NCI-H187 treated with DMSO at 0.1 percent for 48 hours (cell line): ENCODE measurements at regions not wholly inside any gene's neighbourhood (a gene's known extent, or its start where the extent isn't known, plus 50 kb on each side); places are given as distances from the start of the nearest gene placed in this dataset.
"Not testable (repeated sequence)": the region's sequence is repeated elsewhere in the genome, so short reads cannot be mapped to it uniquely, and the experiment has no call there.

ENCODE experiments used
- DNase-seq: peaks from one replicate; lab custom pipeline; 2025; lab: John Stamatoyannopoulos, UW

DNA sequence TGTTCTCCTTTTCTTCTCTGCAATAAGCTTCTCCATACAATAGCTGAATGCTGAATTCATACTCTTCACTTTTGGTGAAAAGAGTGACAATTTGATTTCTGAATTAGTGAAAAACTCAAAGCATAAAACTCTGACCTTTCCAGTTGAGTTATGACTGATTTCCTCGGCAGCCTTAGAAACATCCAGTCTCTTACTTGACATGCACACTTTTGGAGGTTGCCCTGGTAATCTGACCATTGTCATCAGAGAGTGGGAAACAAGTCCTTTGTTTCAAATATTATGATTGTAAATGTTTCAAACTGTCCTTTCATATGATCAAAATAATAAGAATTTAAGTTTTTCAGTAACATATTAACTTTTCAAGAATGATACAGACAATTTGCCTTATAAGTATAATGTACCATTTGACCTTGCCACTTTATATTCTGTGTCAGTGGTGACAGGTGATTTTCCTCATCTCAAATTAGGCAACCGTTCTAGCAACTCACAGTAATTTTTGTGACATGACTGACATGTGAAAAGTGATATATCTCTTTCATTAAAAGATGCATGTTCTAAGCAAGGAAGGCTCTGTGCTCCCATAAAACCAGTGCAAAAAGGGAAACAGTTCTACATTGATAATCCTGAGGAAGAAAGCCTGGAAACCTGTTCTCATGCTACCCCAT lies 507.6 kb upstream of the ROBO2 start:
- DNase-seq, result no peak

DNA sequence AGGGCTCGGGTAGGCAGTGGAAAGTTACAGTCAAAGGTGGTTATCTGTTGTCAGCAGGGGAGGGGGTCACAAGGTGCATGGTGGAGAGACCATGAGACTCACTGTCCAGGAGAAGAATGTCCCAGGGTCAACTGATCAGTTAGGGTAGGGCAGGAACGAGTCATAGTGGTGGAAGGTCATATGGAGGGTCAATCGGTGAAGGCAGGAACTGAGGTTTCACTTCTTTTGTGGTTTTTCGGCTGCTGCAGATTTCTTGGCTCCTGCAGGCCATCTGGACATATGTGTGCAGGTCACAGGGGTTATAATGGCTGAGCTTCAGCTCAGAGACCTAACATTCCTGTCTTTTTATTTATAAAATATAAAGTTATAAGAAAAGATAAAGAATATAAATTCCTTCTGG lies 506.2 kb upstream of the ROBO2 start:
- DNase-seq, result not testable (repeated sequence)

GRCh38 chr3:76537857-76538256 lies 502.0 kb upstream of the ROBO2 start:
- not testable (repeated sequence) for DNase-seq

GRCh38 chr3:76547674-76548073 lies 492.2 kb upstream of the ROBO2 start:
- DNase-seq, result no peak

GRCh38 chr3:76550522-76551201 lies 489.2 kb upstream of the ROBO2 start:
- DNase-seq, result no peak

- DNase-seq, result no peak
These were observed 488.2 kb upstream of the ROBO2 start for GRCh38 chr3:76551739-76552138.

- DNase-seq, result no peak
These were observed 487.2 kb upstream of the ROBO2 start for GRCh38 chr3:76552653-76553052.

DNA sequence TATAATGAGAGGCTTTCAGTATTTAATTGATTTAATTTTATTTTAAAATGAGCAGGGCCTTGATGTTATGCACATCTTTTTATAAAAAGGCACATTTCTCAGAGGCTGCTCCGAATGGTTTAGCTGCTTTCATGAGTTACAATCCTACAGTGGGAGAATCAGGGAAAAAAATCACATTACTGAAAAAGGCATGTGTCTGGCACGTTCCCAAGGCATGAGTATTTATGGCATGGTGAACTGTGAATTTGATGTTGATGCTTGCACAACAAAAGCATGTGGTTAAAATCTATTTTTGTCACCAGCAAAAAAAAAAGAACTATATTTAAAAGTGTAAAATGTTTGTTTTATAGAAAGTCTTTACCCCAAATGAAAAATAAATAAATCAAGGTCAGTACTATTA lies 485.2 kb upstream of the ROBO2 start:
- DNase-seq, result no peak

GRCh38 chr3:76561494-76562236 lies 478.2 kb upstream of the ROBO2 start:
- no peak for DNase-seq

DNA sequence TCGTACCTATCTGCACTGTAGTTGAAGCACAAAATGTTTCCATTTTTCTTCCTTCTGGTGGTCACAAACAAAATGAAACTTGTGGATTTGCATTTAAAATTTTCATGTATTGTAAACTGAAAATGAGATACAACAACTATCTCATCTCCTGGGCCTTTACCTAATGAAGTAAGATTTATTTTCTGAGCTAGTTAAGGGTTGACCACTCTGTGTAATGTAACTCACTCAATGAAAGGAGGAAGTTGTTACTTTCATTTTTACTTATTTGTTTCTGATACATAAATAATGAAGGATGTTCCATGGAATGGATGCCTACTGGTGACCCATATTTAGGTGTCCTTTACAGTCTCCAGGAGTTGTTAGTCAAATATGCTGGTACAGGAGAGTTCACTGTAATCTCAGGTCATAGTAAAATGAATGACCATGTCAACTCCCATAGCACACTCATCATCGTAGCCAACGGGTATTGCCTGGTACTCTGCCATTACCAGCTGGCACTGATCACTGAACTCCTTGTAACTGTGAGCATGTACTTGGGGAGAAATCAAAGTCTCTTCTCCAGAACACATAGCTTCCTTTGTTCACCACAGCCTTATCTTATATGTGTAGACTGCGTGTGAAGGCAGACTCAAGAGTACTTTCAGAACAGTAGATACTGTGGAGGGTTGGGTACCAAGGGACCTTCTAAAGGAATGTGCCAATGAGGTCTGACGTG lies 474.2 kb upstream of the ROBO2 start:
- no peak for DNase-seq

- DNase-seq, result peak; percentile 25
These were observed 473.7 kb upstream of the ROBO2 start for GRCh38 chr3:76566211-76566534.

GRCh38 chr3:76566904-76567303 lies 473.0 kb upstream of the ROBO2 start:
- DNase-seq, result no peak

- DNase-seq, result no peak
These were observed 469.4 kb upstream of the ROBO2 start for GRCh38 chr3:76570436-76571057.

GRCh38 chr3:76576201-76576600 lies 463.7 kb upstream of the ROBO2 start:
- DNase-seq, result no peak

DNA sequence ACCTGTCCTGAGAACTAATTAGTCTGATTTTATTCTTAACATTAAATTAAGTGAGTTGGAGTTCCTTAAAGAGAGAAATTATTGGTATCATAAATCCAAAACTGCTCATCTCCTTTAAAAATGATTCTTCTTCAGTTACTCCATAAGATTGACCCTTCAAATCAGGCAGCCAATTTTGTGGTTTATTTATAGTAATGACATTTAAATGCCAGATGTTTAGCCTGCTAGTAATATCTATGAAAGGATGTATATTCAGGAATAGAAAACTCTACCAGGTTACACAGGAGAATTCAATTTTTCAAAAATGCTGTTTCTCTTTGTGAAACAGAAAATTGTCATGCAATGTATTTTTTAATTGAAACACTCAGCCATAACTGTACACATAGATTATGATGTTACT lies 457.8 kb upstream of the ROBO2 start:
- no peak for DNase-seq

GRCh38 chr3:76582632-76583378 lies 457.1 kb upstream of the ROBO2 start:
- DNase-seq, result no peak

GRCh38 chr3:76585794-76586392 lies 454.0 kb upstream of the ROBO2 start:
- DNase-seq, result no peak

DNA sequence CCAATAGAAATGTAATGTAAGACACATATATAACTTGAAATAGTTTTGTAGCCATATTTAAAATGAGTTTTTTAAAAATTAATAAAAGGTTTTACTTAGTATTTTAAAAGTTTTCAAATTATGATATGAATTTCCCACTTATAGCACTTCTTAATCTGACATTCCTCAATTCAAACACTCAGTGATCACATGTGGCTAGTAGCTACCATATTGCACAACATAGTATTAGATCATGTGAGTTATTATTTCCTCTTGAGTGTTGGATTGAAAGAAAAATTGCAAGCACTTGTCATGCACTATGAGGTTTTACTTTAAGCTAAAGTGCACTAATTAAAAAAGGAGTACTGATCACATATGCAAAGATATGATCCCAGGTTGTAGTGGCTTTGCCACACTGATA lies 453.4 kb upstream of the ROBO2 start:
- no peak for DNase-seq

- DNase-seq, result no peak
These were observed 429.7 kb upstream of the ROBO2 start for GRCh38 chr3:76610150-76610549.

DNA sequence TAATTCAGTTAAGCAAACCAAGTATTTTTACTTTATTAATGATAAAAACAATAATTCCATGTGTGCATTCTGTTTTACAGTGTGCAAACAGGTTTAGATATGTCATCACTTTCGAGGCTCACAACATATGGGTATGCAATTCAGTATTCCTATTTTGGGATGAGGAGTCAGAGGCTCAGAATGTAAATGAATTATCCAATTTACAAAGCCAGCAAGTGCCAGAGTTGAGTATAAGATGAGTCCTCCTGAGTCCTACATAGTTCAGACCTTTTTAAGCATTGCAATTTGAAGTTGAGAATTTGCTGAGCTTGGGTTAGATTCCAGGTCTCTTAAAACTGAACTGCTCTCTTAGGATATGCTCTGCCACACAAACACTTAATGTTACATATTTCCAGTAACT lies 424.2 kb upstream of the ROBO2 start:
- no peak for DNase-seq

DNA sequence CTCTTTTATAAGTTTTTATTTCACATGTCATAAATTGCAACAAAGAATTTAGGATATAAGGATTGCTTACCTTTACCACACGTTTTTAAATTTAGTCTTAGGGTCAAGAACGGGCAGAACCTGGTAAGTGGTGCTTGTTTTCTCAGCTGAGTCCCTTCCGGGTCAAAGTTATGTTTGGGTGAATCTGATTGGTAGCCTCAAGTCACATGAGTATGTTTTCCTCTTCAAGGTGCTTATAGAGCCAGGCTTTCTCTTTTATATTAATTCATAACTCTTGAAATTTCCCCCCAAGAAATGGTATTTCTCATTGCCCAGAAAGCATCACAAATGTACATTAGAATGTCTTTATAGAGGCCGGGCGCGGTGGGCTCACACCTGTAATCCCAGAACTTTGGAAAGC lies 415.7 kb upstream of the ROBO2 start:
- no peak for DNase-seq
